Neuronal stem cell (in vitro differentiated cells): ENCODE measurements at regions not wholly inside any gene's neighbourhood (a gene's known extent, or its start where the extent isn't known, plus 50 kb on each side); places are given as distances from the start of the nearest gene placed in this dataset.

ENCODE experiments used
- DNase-seq: peaks from one replicate; pipeline ENCODE4 v3.0.0-alpha.2; 2013; ENCODE audit warnings: low spot score
- H2AFZ ChIP-seq: one replicate; pipeline ENCODE4 v1.6.1; 2013; ENCODE audit warnings: mild to moderate bottlenecking, low read length, inconsistent platforms
- H2AK5ac ChIP-seq: 2 replicates; pipeline ENCODE4 v1.6.1; 2013; ENCODE audit warnings: low read depth, mild to moderate bottlenecking, inconsistent platforms, low read length, moderate library complexity, mixed read lengths
- H2BK120ac ChIP-seq: 2 replicates; pipeline ENCODE4 v1.6.1; 2013; ENCODE audit warnings: low read depth, mild to moderate bottlenecking, inconsistent platforms, low read length, moderate library complexity, mixed read lengths
- H2BK12ac ChIP-seq: one replicate; pipeline ENCODE4 v1.6.1; 2013; ENCODE audit warnings: low read length, inconsistent platforms
- H2BK15ac ChIP-seq: 2 replicates; pipeline ENCODE4 v1.6.1; 2013; ENCODE audit warnings: mild to moderate bottlenecking, low read length, inconsistent platforms, mixed read lengths
- H2BK5ac ChIP-seq: one replicate; pipeline ENCODE4 v1.6.1; 2013; ENCODE audit warnings: inconsistent platforms, mild to moderate bottlenecking, low read length, moderate library complexity
- H3K14ac ChIP-seq: one replicate; pipeline ENCODE4 v1.6.1; 2013; ENCODE audit warnings: low read length, inconsistent platforms
- H3K18ac ChIP-seq: 2 replicates; pipeline ENCODE4 v1.6.1; 2013; ENCODE audit warnings: low read length, inconsistent platforms
- H3K23ac ChIP-seq: 2 replicates; pipeline ENCODE4 v1.6.1; 2013; ENCODE audit warnings: low read depth, mild to moderate bottlenecking, mixed read lengths, low read length, inconsistent platforms; ENCODE audit not compliant: poor library complexity
- H3K27ac ChIP-seq: replicated peaks from 3 replicates; pipeline ENCODE4 v1.5.1; 2013; ENCODE audit warnings: low read length, inconsistent platforms
- H3K27me3 ChIP-seq, 3 experiments: 2 replicates each; pipeline ENCODE4 v1.6.1; 2013; ENCODE audit warnings: low read length in 3 of 3, mild to moderate bottlenecking in 2 of 3, inconsistent platforms in 1 of 3, low read depth in 1 of 3, mixed read lengths in 1 of 3, moderate library complexity in 1 of 3; ENCODE audit not compliant: control insufficient read depth in 3 of 3, insufficient read depth in 3 of 3
- H3K36me3 ChIP-seq, 2 donors: replicated peaks in 1 of 2; 2 replicates each; pipeline ENCODE4 v1.6.1; 2013; ENCODE audit warnings: low read length in 2 of 2; ENCODE audit not compliant: control insufficient read depth in 2 of 2, insufficient read depth in 2 of 2
- H3K4ac ChIP-seq: 2 replicates; pipeline ENCODE4 v1.6.1; 2013; ENCODE audit warnings: inconsistent platforms, mild to moderate bottlenecking, low read length, moderate library complexity
- H3K4me1 ChIP-seq, 2 donors: 1 replicate in 1 of 2; 2 replicates in 1 of 2; pipeline ENCODE4 v1.6.1; 2013; ENCODE audit warnings: low read length in 2 of 2, low read depth in 1 of 2; ENCODE audit not compliant: control insufficient read depth in 2 of 2, insufficient read depth in 1 of 2
- H3K4me2 ChIP-seq: one replicate; pipeline ENCODE4 v1.6.1; 2013; ENCODE audit warnings: mild to moderate bottlenecking, low read length, inconsistent platforms; ENCODE audit not compliant: insufficient read depth, poor library complexity, severe bottlenecking
- H3K4me3 ChIP-seq, 2 donors: 2 replicates each; pipeline ENCODE4 v1.5.1; 2013; ENCODE audit warnings: low read length in 2 of 2, mild to moderate bottlenecking in 2 of 2, inconsistent platforms in 1 of 2, moderate library complexity in 1 of 2
- H3K79me1 ChIP-seq: one replicate; pipeline ENCODE4 v1.6.1; 2013; ENCODE audit warnings: low read depth, mild to moderate bottlenecking, inconsistent platforms, low read length, moderate library complexity
- H3K9ac ChIP-seq: one replicate; pipeline ENCODE4 v1.6.1; 2013; ENCODE audit warnings: mild to moderate bottlenecking, low read depth, low read length, inconsistent platforms; ENCODE audit not compliant: poor library complexity
- H3K9me3 ChIP-seq, 2 donors: replicated peaks in 1 of 2; 2 replicates each; pipeline versions ENCODE3 to v1.6.1; 2013; ENCODE audit warnings: low read length in 2 of 2, mild to moderate bottlenecking in 2 of 2, inconsistent platforms in 1 of 2, low read depth in 1 of 2, mixed read lengths in 1 of 2, moderate library complexity in 1 of 2; ENCODE audit not compliant: control insufficient read depth in 2 of 2, insufficient read depth in 1 of 2
- H4K8ac ChIP-seq: one replicate; pipeline ENCODE4 v1.6.1; 2013; ENCODE audit warnings: low read depth, mild to moderate bottlenecking, inconsistent platforms, low read length, moderate library complexity
- H4K91ac ChIP-seq: one replicate; pipeline ENCODE4 v1.6.1; 2013; ENCODE audit warnings: low read length, low read depth, mild to moderate bottlenecking, inconsistent platforms; ENCODE audit not compliant: poor library complexity
- WGBS, 2 donors: extraction: QIAGEN DNeasy Blood & Tissue Kit; methylation state at CpG; one replicate each; pipeline ENCODE4 v1.1.7; 2013; ENCODE audit warnings: missing lambda C conversion rate in 2 of 2, mixed read lengths in 1 of 2; ENCODE audit not compliant: insufficient read length in 2 of 2, insufficient replicate concordance in 1 of 2; ENCODE audit errors: extremely low coverage in 2 of 2; 5-methylcytosine and 5-hydroxymethylcytosine counted together

DNA sequence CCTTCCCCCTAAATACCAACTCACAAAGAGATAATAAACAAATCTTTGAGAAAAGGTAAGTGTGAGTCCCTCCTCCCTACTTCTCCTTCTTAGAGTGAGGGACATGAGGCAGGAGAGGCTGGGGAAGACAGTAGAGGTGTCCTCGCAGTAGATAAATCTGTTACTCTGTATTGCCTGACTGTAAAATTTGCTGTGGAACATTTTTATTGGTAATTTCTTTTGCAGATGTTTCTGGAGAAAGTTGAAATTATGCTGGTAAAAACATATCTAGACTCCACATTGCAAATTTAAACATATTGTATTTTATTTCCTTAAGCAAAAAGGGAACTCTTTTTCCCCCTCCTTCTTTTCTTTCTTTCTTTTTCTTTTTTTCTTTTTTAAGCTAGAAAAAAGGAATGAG lies 58.5 kb downstream of the PLCE1 start:
- no peak overlapping the region for H2AFZ ChIP-seq
- no CpG with 5 or more reads among the region's 1 CpG for WGBS, 2 donors
- no peak overlapping the region for H3K4me3 ChIP-seq

DNA sequence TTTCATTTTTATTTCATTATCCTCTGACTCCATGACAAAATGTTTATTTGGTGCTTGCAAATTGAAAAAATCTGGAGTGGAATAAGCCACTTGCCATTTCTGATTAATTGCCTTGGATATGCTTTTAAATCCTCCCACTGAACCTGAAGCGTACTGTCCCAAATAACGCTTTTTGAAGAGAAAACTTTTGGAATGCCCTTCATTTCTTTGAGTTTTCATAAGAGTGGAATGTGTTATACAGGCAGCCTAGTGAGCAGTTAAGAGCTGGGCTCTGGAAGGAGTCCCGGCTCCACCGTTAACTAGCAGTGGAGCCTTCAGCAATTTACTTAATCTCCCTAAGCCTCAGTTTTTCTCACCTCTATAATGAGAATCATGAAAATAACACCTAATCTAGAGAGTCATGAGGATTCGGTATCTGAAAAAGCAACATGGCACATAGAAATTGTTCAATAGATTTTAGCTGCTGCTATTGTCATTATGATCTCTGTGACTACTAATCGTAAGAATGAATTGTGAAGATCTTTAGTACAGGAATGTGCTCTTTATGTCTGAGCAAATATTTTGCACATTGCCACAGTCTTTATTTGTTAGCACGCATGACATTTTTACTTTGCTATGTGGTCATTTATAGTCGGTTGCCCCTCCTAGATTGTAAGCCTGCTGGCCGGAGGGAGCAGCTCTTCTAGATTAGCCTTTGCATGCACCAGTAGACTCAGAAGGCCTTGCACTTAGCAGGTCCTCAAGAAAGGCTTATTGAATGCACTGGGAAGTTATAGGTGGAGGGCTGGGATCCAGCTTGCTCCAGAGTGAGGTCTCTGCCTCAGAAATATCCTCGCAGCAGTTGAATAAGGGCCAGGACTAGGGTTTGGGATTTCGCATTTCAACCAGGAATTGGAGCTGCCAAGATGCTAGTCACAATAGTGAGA lies 59.4 kb downstream of the PLCE1 start:
- Histone ChIP-seq H3K18ac (no peak overlapping the region), H3K14ac (no peak overlapping the region), H2BK5ac (no peak overlapping the region), H3K27ac (no peak overlapping the region), H2BK12ac (no peak overlapping the region), H3K9me3 (no peaks in the 10 kb centered on the region), H2BK15ac (no peak overlapping the region), H3K36me3 (no peaks in the 10 kb centered on the region), H3K4me1 (no peaks in the 10 kb centered on the region), H3K4ac (no peak overlapping the region), H3K4me2 (no peak overlapping the region), H3K23ac (no peak overlapping the region), H3K27me3 (peaks cover 0 to 2% (median 0%) of the 10 kb centered on the region in 3 experiments), H3K9ac (no peak overlapping the region), H4K91ac (no peak overlapping the region), H2AFZ (no peak overlapping the region), H2BK120ac (no peak overlapping the region), H4K8ac (no peak overlapping the region), H3K79me1 (no peaks in the 10 kb centered on the region), H2AK5ac (no peak overlapping the region), H3K4me3 (no peak overlapping the region)
- WGBS, 2 donors: no CpG with 5 or more reads among the region's 11 CpGs
- DNase-seq: no peak

More for the DNA sequence above, 58.5 kb downstream of the PLCE1 start:
- Histone ChIP-seq H2BK5ac (no peak overlapping the region), H3K79me1 (no peaks in the 10 kb centered on the region), H3K27me3 (peaks cover 0 to 2% (median 0%) of the 10 kb centered on the region in 3 experiments), H4K8ac (no peak overlapping the region), H3K4me1 (no peaks in the 10 kb centered on the region), H3K9ac (no peak overlapping the region), H3K23ac (no peak overlapping the region), H3K27ac (no peak overlapping the region), H3K4me2 (no peak overlapping the region), H2BK120ac (no peak overlapping the region), H3K9me3 (no peaks in the 10 kb centered on the region), H3K36me3 (no peaks in the 10 kb centered on the region), H2AK5ac (no peak overlapping the region), H2BK15ac (no peak overlapping the region), H3K4ac (no peak overlapping the region), H3K14ac (no peak overlapping the region), H4K91ac (no peak overlapping the region), H2BK12ac (no peak overlapping the region), H3K18ac (no peak overlapping the region)
- no peak for DNase-seq

DNA sequence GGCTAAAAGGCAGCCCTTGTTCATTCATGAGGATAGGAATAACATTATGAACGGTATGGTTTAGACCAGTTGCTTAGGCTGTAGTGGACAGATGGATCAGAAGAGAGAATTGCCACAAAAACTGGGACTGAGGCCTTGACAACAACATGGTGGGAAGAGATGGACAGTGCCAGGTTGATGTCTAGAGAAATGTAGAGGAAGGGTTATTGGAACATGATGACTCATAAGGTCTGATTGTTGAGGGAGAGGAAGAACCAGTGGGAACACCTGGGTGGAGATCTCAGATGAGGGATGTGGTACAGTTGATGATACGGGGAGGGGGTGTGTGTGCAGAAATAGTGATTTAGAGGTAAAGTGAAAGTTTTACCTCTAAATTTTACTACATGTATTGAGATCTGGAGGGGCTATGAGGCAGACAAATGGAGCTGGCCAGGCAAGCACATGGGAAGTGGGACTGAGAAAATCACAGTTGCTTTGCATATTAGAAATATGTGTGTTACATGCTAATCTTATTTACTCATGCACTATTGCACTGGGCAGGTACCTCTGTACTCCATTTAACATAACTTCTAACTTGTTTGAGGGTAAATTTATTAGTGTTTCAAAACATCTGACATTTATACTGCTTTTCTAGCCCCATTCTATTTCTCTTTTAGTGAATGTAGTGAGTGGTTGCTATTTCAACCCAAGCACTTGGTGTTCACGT lies 65.6 kb downstream of the PLCE1 start:
- Histone ChIP-seq H3K9ac (no peak overlapping the region), H3K23ac (no peak overlapping the region), H3K18ac (no peak overlapping the region), H2BK12ac (no peak overlapping the region), H3K27ac (no peak overlapping the region), H3K79me1 (no peaks in the 10 kb centered on the region), H2BK15ac (no peak overlapping the region), H3K27me3 (no peaks in the 10 kb centered on the region), H3K14ac (no peak overlapping the region), H2AFZ (no peak overlapping the region), H3K36me3 (no peaks in the 10 kb centered on the region), H2AK5ac (no peak overlapping the region), H4K8ac (no peak overlapping the region), H3K4me2 (no peak overlapping the region), H3K4me1 (no peaks in the 10 kb centered on the region), H3K4me3 (no peak overlapping the region), H3K9me3 (no peaks in the 10 kb centered on the region), H4K91ac (no peak overlapping the region), H3K4ac (no peak overlapping the region), H2BK5ac (no peak overlapping the region), H2BK120ac (no peak overlapping the region)
- no peak for DNase-seq
- WGBS, 2 donors: no CpG with 5 or more reads among the region's 3 CpGs

DNA sequence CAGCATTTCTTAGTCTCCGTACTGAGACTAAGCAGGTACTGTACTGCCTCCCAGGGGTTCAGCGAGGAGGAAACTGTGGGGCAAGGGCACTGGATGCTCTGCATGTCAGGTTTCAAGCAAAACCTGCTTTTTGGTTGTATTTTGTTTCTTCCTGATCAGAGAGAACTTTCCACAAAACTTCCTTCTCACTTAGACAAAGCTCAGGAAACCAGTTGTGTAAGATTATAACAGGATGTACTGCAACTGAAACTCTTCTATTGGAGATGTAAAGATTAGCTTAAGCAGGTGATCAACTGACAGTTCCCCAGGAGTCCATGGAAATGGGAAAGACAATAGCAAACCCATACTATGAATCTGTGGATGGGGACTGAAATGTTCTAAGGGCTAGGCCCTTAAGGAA lies 67.3 kb downstream of the PLCE1 start:
- WGBS, 2 donors: no CpG with 5 or more reads among the region's 2 CpGs
- Histone ChIP-seq H2AFZ (no peak overlapping the region), H4K8ac (no peak overlapping the region), H2BK15ac (no peak overlapping the region), H3K27me3 (no peaks in the 10 kb centered on the region), H2AK5ac (no peak overlapping the region), H3K9me3 (no peaks in the 10 kb centered on the region), H3K14ac (no peak overlapping the region), H3K4ac (no peak overlapping the region), H3K27ac (no peak overlapping the region), H2BK120ac (no peak overlapping the region), H2BK12ac (no peak overlapping the region), H3K4me2 (no peak overlapping the region), H4K91ac (no peak overlapping the region), H3K4me1 (no peaks in the 10 kb centered on the region), H3K9ac (no peak overlapping the region), H3K79me1 (no peaks in the 10 kb centered on the region), H3K23ac (no peak overlapping the region), H3K18ac (no peak overlapping the region), H3K4me3 (no peak overlapping the region), H3K36me3 (no peaks in the 10 kb centered on the region), H2BK5ac (no peak overlapping the region)
- DNase-seq: no peak
